ENCODE measurements at regions not wholly inside any gene's neighbourhood (a gene's known extent, or its start where the extent isn't known, plus 50 kb on each side); places are given as distances from the start of the nearest gene placed in this dataset.
"Not testable (repeated sequence)": the region's sequence is repeated elsewhere in the genome, so short reads cannot be mapped to it uniquely, and the experiment has no call there.

DNA sequence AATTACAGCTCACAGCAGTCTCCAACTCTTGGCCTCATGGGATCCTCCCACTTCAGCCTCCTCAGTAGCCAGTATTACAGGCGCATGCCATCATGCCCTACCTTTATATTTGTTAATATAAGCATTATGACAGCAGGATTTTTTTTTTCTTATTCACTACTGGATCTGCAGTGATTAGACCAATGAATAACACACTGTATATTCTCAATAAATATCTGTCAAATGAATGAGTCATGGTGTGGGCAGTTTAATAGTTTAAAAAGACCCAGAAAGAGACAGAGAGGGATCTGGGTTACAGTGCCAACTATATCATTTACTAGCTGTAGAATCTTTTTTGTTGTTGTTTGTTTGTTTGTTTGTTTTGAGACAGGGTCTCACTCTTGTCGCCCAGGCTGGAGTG lies 62.4 kb upstream of the LTBP1 start:
- no peak overlapping the region for H3K9ac ChIP-seq (ENCODE audit: low read length)
- H4K12ac ChIP-seq (ENCODE audit: low read depth, low read length), result no peak overlapping the region
- no peaks in the 10 kb centered on the region for H3K79me2 ChIP-seq (ENCODE audit: control insufficient read depth, insufficient read depth, low read length, poor library complexity)
- peaks cover 0 to 2% of the 10 kb centered on the region in 2 experiments for H3K4me1 ChIP-seq (ENCODE audit: control insufficient read depth in 1 of 2, insufficient read depth in 2 of 2, low read length in 2 of 2)
- no CpG with 5 or more reads among the region's 2 CpGs for WGBS (ENCODE audit: extremely low coverage, insufficient coverage, insufficient read length)
- H3K9me3 ChIP-seq (ENCODE audit: insufficient read depth, low read depth, low read length), result peaks cover 7% of the 10 kb centered on the region
- DNase-seq, result no peak
- H4K91ac ChIP-seq (ENCODE audit: low read depth, low read length), result no peak overlapping the region
- no peak overlapping the region for H2BK120ac ChIP-seq (ENCODE audit: insufficient read depth, low read length, poor library complexity)
- H3K27ac ChIP-seq (ENCODE audit: low read depth, low read length), result no peak overlapping the region
- no peak overlapping the region for H3K23ac ChIP-seq (ENCODE audit: low read length)
- no peak overlapping the region for H3K4ac ChIP-seq (ENCODE audit: low read depth, low read length)
- no peak overlapping the region for H2AK5ac ChIP-seq (ENCODE audit: low read length)
- no peaks in the 10 kb centered on the region for H3K79me1 ChIP-seq (ENCODE audit: low read length)
- H2BK12ac ChIP-seq (ENCODE audit: low read length), result no peak overlapping the region
- no peaks in the 10 kb centered on the region for H3K36me3 ChIP-seq (ENCODE audit: control insufficient read depth in 1 of 2, insufficient read depth in 2 of 2, low read length in 2 of 2)
- no peak overlapping the region for H3K4me2 ChIP-seq (ENCODE audit: low read length)
- H3K18ac ChIP-seq (ENCODE audit: low read length), result no peak overlapping the region
- H3K14ac ChIP-seq (ENCODE audit: low read length), result no peak overlapping the region
- no peak overlapping the region for H2AFZ ChIP-seq (ENCODE audit: insufficient read depth, low read length, poor library complexity)
- no peaks in the 10 kb centered on the region for H3K27me3 ChIP-seq (ENCODE audit: insufficient read depth, low read length)
- no peak overlapping the region for H4K8ac ChIP-seq (ENCODE audit: low read depth, low read length)
- H2BK5ac ChIP-seq (ENCODE audit: low read depth, low read length, poor library complexity), result no peak overlapping the region
- no peak overlapping the region for H3K4me3 ChIP-seq (ENCODE audit: low read depth, low read length)

DNA sequence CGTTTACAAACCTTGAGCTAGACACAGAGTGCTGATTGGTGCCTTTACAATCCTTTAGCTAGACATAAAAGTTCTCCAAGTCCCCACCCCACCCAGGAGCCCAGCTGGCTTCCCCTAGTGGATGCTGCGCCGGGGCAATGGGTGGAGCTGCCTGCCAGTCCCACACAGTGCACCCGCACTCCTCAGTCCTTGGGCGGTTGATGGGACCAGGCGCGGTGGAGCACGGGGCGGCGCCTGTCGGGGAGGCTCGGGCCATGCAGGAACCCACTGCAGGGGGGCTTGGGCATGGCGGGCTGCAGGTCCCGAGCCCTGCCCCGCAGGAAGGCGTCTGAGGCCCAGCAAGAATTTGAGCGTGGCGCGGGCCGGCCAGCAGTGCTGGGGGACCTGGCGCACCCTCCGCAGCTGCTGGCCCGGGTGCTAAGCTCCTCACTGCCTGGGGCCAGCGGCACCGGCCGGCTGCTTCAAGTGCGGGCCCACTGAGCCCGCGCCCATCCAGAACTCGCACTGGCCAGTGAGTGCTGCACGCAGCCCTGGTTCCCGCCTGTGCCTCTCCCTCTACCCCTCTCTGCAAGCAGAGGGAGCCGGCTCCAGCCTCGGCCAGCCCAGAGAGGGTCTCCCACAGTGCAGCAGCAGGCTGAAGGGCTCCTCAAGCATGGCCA lies 60.2 kb upstream of the LTBP1 start:
- not testable (repeated sequence) for H2BK120ac ChIP-seq (ENCODE audit: insufficient read depth, low read length, poor library complexity); H3K9ac ChIP-seq (ENCODE audit: low read length); H4K12ac ChIP-seq (ENCODE audit: low read depth, low read length); H3K4ac ChIP-seq (ENCODE audit: low read depth, low read length); H2AK5ac ChIP-seq (ENCODE audit: low read length); H2BK12ac ChIP-seq (ENCODE audit: low read length); H3K36me3 ChIP-seq (ENCODE audit: control insufficient read depth in 1 of 2, insufficient read depth in 2 of 2, low read length in 2 of 2); H2BK5ac ChIP-seq (ENCODE audit: low read depth, low read length, poor library complexity); H3K9me3 ChIP-seq (ENCODE audit: insufficient read depth, low read depth, low read length); H4K91ac ChIP-seq (ENCODE audit: low read depth, low read length); H3K4me1 ChIP-seq (ENCODE audit: control insufficient read depth in 1 of 2, insufficient read depth in 2 of 2, low read length in 2 of 2); H3K18ac ChIP-seq (ENCODE audit: low read length); H2AFZ ChIP-seq (ENCODE audit: insufficient read depth, low read length, poor library complexity); H3K23ac ChIP-seq (ENCODE audit: low read length); H3K27me3 ChIP-seq (ENCODE audit: insufficient read depth, low read length); H3K27ac ChIP-seq (ENCODE audit: low read depth, low read length); H3K14ac ChIP-seq (ENCODE audit: low read length); H3K4me3 ChIP-seq (ENCODE audit: low read depth, low read length); H3K4me2 ChIP-seq (ENCODE audit: low read length); DNase-seq; H3K79me2 ChIP-seq (ENCODE audit: control insufficient read depth, insufficient read depth, low read length, poor library complexity); H3K79me1 ChIP-seq (ENCODE audit: low read length); H4K8ac ChIP-seq (ENCODE audit: low read depth, low read length)
- WGBS (ENCODE audit: extremely low coverage, insufficient coverage, insufficient read length), result no CpG with 5 or more reads among the region's 34 CpGs

DNA sequence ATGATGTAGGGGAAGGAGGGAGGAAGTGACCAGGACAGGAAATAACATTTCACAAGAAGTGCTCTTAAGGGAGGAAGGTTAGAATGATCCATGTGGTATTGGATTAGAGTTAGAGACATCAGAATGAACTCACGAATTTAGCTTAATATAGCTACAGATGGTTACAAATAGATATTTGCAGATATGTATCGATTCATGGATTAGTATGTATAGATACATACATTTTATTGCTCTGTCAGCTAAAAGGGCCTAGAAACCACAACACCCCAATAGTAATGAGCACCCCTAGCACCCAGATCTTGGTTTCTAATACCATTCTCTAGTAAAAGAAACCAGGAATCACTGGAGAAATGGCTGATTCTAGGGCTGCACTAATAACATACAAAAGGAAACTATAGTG lies 59.6 kb upstream of the LTBP1 start:
- Histone ChIP-seq H3K4ac (ENCODE audit: low read depth, low read length) (no peak overlapping the region), H3K9me3 (ENCODE audit: insufficient read depth, low read depth, low read length) (peaks cover 7% of the 10 kb centered on the region), H2AFZ (ENCODE audit: insufficient read depth, low read length, poor library complexity) (no peak overlapping the region), H4K8ac (ENCODE audit: low read depth, low read length) (no peak overlapping the region), H3K27me3 (ENCODE audit: insufficient read depth, low read length) (no peaks in the 10 kb centered on the region), H4K91ac (ENCODE audit: low read depth, low read length) (no peak overlapping the region), H4K12ac (ENCODE audit: low read depth, low read length) (no peak overlapping the region), H3K79me1 (ENCODE audit: low read length) (no peaks in the 10 kb centered on the region), H2AK5ac (ENCODE audit: low read length) (no peak overlapping the region), H2BK12ac (ENCODE audit: low read length) (no peak overlapping the region), H3K18ac (ENCODE audit: low read length) (no peak overlapping the region), H3K14ac (ENCODE audit: low read length) (no peak overlapping the region), H3K4me1 (ENCODE audit: control insufficient read depth in 1 of 2, insufficient read depth in 2 of 2, low read length in 2 of 2) (peaks cover 0 to 2% of the 10 kb centered on the region in 2 experiments), H2BK120ac (ENCODE audit: insufficient read depth, low read length, poor library complexity) (no peak overlapping the region), H3K36me3 (ENCODE audit: control insufficient read depth in 1 of 2, insufficient read depth in 2 of 2, low read length in 2 of 2) (no peaks in the 10 kb centered on the region), H3K9ac (ENCODE audit: low read length) (no peak overlapping the region), H2BK5ac (ENCODE audit: low read depth, low read length, poor library complexity) (no peak overlapping the region), H3K79me2 (ENCODE audit: control insufficient read depth, insufficient read depth, low read length, poor library complexity) (no peaks in the 10 kb centered on the region), H3K23ac (ENCODE audit: low read length) (no peak overlapping the region), H3K27ac (ENCODE audit: low read depth, low read length) (no peak overlapping the region), H3K4me3 (ENCODE audit: low read depth, low read length) (no peak overlapping the region), H3K4me2 (ENCODE audit: low read length) (no peak overlapping the region)
- no CpG with 5 or more reads among the region's 2 CpGs for WGBS (ENCODE audit: extremely low coverage, insufficient coverage, insufficient read length)
- DNase-seq, result no peak

DNA sequence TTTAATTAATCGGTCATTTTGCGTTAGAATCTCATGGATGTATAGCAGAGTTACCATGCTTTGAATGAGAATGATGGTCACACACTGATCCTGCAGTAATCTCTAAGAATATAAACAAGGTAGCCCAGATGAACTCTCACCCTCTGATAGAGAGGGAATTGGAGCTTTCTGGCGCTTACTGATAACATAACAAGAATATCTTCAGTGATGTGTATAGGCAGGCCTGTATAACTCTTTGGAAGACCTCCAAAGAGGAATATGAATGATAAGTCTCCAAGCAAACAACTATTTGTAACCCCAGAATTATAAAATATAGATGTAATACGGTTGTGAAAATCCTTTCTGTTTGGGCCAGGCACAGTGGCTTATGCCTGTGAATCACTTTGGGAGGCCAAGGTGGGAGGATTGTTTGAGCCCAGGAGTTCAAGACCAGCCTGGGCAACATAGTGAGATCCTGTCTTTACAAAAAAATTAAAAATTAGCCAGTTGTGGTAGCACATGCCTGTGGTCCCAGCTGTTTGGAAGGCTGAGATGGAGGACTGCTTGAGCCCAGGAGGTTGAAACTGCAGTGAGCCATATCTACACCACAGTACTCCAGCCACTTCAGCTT lies 52.5 kb upstream of the LTBP1 start:
- no CpG with 5 or more reads among the region's 4 CpGs for WGBS (ENCODE audit: extremely low coverage, insufficient coverage, insufficient read length)

More for the DNA sequence above, 52.5 kb upstream of the LTBP1 start:
- H3K79me1 ChIP-seq (ENCODE audit: low read length), result no peaks in the 10 kb centered on the region
- H4K12ac ChIP-seq (ENCODE audit: low read depth, low read length), result no peak overlapping the region
- H2BK120ac ChIP-seq (ENCODE audit: insufficient read depth, low read length, poor library complexity), result no peak overlapping the region
- H3K4ac ChIP-seq (ENCODE audit: low read depth, low read length), result no peak overlapping the region
- no peaks in the 10 kb centered on the region for H3K9me3 ChIP-seq (ENCODE audit: insufficient read depth, low read depth, low read length)
- H3K9ac ChIP-seq (ENCODE audit: low read length), result no peak overlapping the region
- H3K27me3 ChIP-seq (ENCODE audit: insufficient read depth, low read length), result no peaks in the 10 kb centered on the region
- no peak overlapping the region for H3K4me2 ChIP-seq (ENCODE audit: low read length)
- no peak overlapping the region for H3K18ac ChIP-seq (ENCODE audit: low read length)
- no peaks in the 10 kb centered on the region for H3K36me3 ChIP-seq (ENCODE audit: control insufficient read depth in 1 of 2, insufficient read depth in 2 of 2, low read length in 2 of 2)
- no peak overlapping the region for H3K14ac ChIP-seq (ENCODE audit: low read length)
- H2AFZ ChIP-seq (ENCODE audit: insufficient read depth, low read length, poor library complexity), result no peak overlapping the region
- no peak overlapping the region for H3K4me3 ChIP-seq (ENCODE audit: low read depth, low read length)
- no peak overlapping the region for H4K91ac ChIP-seq (ENCODE audit: low read depth, low read length)
- DNase-seq, result no peak
- no peak overlapping the region for H3K27ac ChIP-seq (ENCODE audit: low read depth, low read length)
- no peak overlapping the region for H3K23ac ChIP-seq (ENCODE audit: low read length)
- H4K8ac ChIP-seq (ENCODE audit: low read depth, low read length), result no peak overlapping the region
- no peak overlapping the region for H2AK5ac ChIP-seq (ENCODE audit: low read length)
- H2BK5ac ChIP-seq (ENCODE audit: low read depth, low read length, poor library complexity), result no peak overlapping the region
- no peak overlapping the region for H2BK12ac ChIP-seq (ENCODE audit: low read length)
- no peaks in the 10 kb centered on the region for H3K79me2 ChIP-seq (ENCODE audit: control insufficient read depth, insufficient read depth, low read length, poor library complexity)
- no peaks in the 10 kb centered on the region for H3K4me1 ChIP-seq (ENCODE audit: control insufficient read depth in 1 of 2, insufficient read depth in 2 of 2, low read length in 2 of 2)
